HCT116 (cell line): ENCODE measurements at regions not wholly inside any gene's neighbourhood (a gene's known extent, or its start where the extent isn't known, plus 50 kb on each side); places are given as distances from the start of the nearest gene placed in this dataset.

Experiments
- ATAC-seq: fragments of 200-7000 bp; cut with Tn5 transposase; 2 replicates; pipeline ENCODE4 v1.9.1; 2020; ENCODE audit warnings: mild to moderate bottlenecking, moderate library complexity
- BruUV-seq: library from RNA; stranded (reverse); fragments of 400-500 nt; replicated peaks from 2 replicates; lab custom pipeline; 2021; lab: Mats Ljungman, UMichigan
- CTCF ChIA-PET: fragments of 300-600 bp; sonication (Branson Sonifier 250); formaldehyde crosslinking; loops from one replicate; lab custom pipeline; 2021; ENCODE audit warnings: antibody characterized with exemption; lab: Charles Lee
- POLR2A ChIA-PET: fragments of 300-600, 350-600 bp; sonication (Branson Sonifier 250); formaldehyde crosslinking; loops from one replicate; lab custom pipeline; 2021; ENCODE audit warnings: antibody characterized with exemption; lab: Charles Lee
- RAD21 ChIA-PET, 2 experiments: fragments of 300-600 bp; sonication (Branson Sonifier 250); formaldehyde crosslinking; loops; one replicate each; lab custom pipeline; 2023; ENCODE audit warnings: low total read pairs in 2 of 2; ENCODE audit not compliant: uncharacterized antibody in 2 of 2, unreplicated experiment in 2 of 2, low non-redundant PET in 1 of 2; lab: Charles Lee
- DNase-seq: peaks from one replicate; pipeline ENCODE4 v3.0.0-alpha.2; 2010; ENCODE audit warnings: low read depth, low spot score
- H2AFZ ChIP-seq: fragments of 200-600 bp; shearing (Covaris generic), sonication (generic); 2 replicates; pipeline ENCODE4 v1.6.1; 2017; ENCODE audit warnings: low read depth, mixed run types, mixed read lengths, antibody characterized with exemption, low read length; ENCODE audit not compliant: poor library complexity, severe bottlenecking
- H3K27ac ChIP-seq: 2 replicates; pipeline ENCODE4 v1.5.1; 2012; ENCODE audit warnings: low read depth, low read length
- H3K27me3 ChIP-seq: fragments of 200-600 bp; sonication (generic); 2 replicates; pipeline ENCODE4 v1.6.1; 2016; ENCODE audit warnings: mixed run types, low read length, mixed read lengths; ENCODE audit not compliant: insufficient read depth
- H3K36me3 ChIP-seq, 2 experiments: fragments of 200-500 bp in 1 of 2; fragments of 200-600 bp in 1 of 2; sonication (Bioruptor generic) in 1 of 2; sonication (generic) in 1 of 2; 2 replicates each; pipeline versions ENCODE4 v1.5.1 to v1.6.1; 2014 to 2016; ENCODE audit warnings: low read length in 2 of 2, inconsistent platforms in 1 of 2, mixed read lengths in 1 of 2, mixed run types in 1 of 2; ENCODE audit not compliant: insufficient read depth in 2 of 2, control insufficient read depth in 1 of 2
- H3K4me1 ChIP-seq, 2 experiments: fragments of 200-600 bp in 1 of 2; sonication (generic) in 1 of 2; 2 replicates each; pipeline versions ENCODE4 v1.5.1 to v1.6.1; 2012 to 2017; ENCODE audit warnings: low read length in 2 of 2, inconsistent platforms in 1 of 2, mild to moderate bottlenecking in 1 of 2, mixed read lengths in 1 of 2, mixed run types in 1 of 2, moderate library complexity in 1 of 2; ENCODE audit not compliant: insufficient read depth in 2 of 2, control insufficient read depth in 1 of 2
- H3K4me2 ChIP-seq: fragments of 200-600 bp; sonication (generic); 2 replicates; pipeline ENCODE4 v1.6.1; 2017; ENCODE audit warnings: mixed run types, low read length, mixed read lengths
- H3K4me3 ChIP-seq, 2 experiments: fragments of 200-600 bp in 1 of 2; sonication (generic) in 1 of 2; replicated peaks in 1 of 2; 2 replicates each; pipeline ENCODE4 v1.5.1; 2011 to 2016; ENCODE audit warnings: low read length in 2 of 2, control low read depth in 1 of 2, low read depth in 1 of 2, mild to moderate bottlenecking in 1 of 2, mixed read lengths in 1 of 2, mixed run types in 1 of 2
- H3K79me2 ChIP-seq: fragments of 200-600 bp; sonication (generic); 2 replicates; pipeline ENCODE4 v1.6.1; 2017; ENCODE audit warnings: mild to moderate bottlenecking, mixed run types, low read length, moderate library complexity, mixed read lengths; ENCODE audit not compliant: insufficient read depth
- H3K9ac ChIP-seq: fragments of 200-600 bp; sonication (generic); 2 replicates; pipeline ENCODE4 v1.6.1; 2016; ENCODE audit warnings: low read length, mixed read lengths
- H3K9me2 ChIP-seq: fragments of 200-600 bp; sonication (generic), shearing (Covaris generic); 2 replicates; pipeline ENCODE4 v1.6.1; 2017; ENCODE audit warnings: mixed run types, mild to moderate bottlenecking, moderate library complexity; ENCODE audit not compliant: insufficient read depth
- H3K9me3 ChIP-seq, 2 experiments: fragments of 200-500 bp in 1 of 2; fragments of 200-600 bp in 1 of 2; sonication (Bioruptor generic) in 1 of 2; sonication (generic) in 1 of 2; 2 replicates each; pipeline ENCODE4 v1.6.1; 2014 to 2017; ENCODE audit warnings: low read length in 2 of 2, mixed read lengths in 2 of 2, inconsistent platforms in 1 of 2, low read depth in 1 of 2, mild to moderate bottlenecking in 1 of 2, mixed run types in 1 of 2, moderate library complexity in 1 of 2; ENCODE audit not compliant: control insufficient read depth in 1 of 2, insufficient read depth in 1 of 2
- H4K20me1 ChIP-seq: fragments of 200-600 bp; sonication (generic), shearing (Covaris generic); 2 replicates; pipeline ENCODE4 v1.6.1; 2017; ENCODE audit warnings: mixed run types, mild to moderate bottlenecking, moderate library complexity; ENCODE audit not compliant: insufficient read depth
- CBX3 ChIP-seq: IDR thresholded peaks from 2 replicates; pipeline ENCODE4 v1.6.1; 2012; ENCODE audit warnings: low read depth
- CEBPB ChIP-seq: IDR thresholded peaks from 2 replicates; pipeline ENCODE4 v1.6.1; 2012; ENCODE audit warnings: low read depth
- JUND ChIP-seq: IDR thresholded peaks from 2 replicates; pipeline ENCODE4 v1.6.1; 2012
- POLR2AphosphoS5 ChIP-seq: IDR thresholded peaks from 2 replicates; pipeline ENCODE4 v1.6.1; 2011; ENCODE audit warnings: mild to moderate bottlenecking, low read depth, low read length, moderate library complexity
- SRF ChIP-seq: IDR thresholded peaks from 2 replicates; pipeline ENCODE4 v1.6.1; 2012; ENCODE audit warnings: low read depth
- TCF7L2 ChIP-seq: IDR thresholded peaks from 2 replicates; pipeline ENCODE4 v1.7.0; 2011; ENCODE audit warnings: borderline replicate concordance, inconsistent platforms; ENCODE audit not compliant: insufficient read depth, insufficient read length; ENCODE audit errors: extremely low read depth
- ZFX ChIP-seq: fragments of 450-650 bp; IDR thresholded peaks from 2 replicates; pipeline ENCODE4 v1.6.1; 2017
- intact Hi-C: fragments of 100-400 bp; cut with micrococcal nuclease; formaldehyde crosslinking; loops from 2 replicates; pipeline ENCODE4 v1.10.0; 2022
- TF ChIP-seq, protein P1 (sequence below): IDR thresholded peaks from 2 replicates; pipeline ENCODE4 v1.6.1; 2011; ENCODE audit warnings: mild to moderate bottlenecking, low read length, moderate library complexity; ENCODE audit not compliant: insufficient replicate concordance; ENCODE audit errors: extremely low read depth

DNA sequence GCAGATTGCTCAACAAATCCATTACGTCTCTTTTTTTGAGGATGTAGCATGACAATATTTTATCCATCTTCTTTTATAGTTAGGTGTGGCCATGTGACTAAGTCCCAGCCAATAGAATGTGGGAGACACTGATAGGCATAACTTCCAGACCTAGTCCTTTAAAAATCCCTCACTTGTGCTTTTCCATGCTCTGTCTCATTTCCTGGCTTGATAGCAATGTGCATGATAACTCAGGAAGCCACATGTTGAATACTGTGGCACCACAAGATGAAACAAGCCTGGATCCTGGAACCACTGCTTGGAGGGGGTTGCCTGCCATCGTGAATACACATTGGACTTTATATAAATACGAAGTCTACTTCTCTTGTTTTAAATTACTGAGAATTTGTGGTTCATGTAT lies 184.0 kb upstream of the NEIL3 start (continued):
- no peak for TF ChIP-seq CBX3

DNA sequence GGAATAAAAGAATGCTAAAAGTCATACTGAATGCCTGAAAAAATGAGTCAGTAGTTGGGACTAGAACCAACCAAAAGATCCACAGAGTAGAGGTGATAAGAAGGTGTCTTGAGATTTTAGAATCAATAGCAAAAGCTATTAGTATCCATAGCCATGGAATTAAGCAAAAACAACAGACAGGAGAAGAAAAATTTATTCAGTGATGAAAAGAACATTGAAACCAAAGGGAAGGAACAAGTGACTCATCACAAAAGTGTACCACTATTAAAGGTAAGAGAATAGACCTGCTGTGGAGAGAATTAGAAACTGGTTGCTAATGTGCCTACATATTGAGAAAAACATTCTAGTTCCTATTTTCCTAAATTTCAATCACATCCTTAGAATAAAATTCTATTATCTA lies 182.0 kb upstream of the NEIL3 start:
- H3K4me2 ChIP-seq = no peak overlapping the region
- H3K9me3 ChIP-seq = no peaks in the 10 kb centered on the region; a peak in 1 of 4 replicates
- H3K36me3 ChIP-seq = no peaks in the 10 kb centered on the region
- H3K27me3 ChIP-seq = no peaks in the 10 kb centered on the region
- H4K20me1 ChIP-seq = no peaks in the 10 kb centered on the region
- ChIA-PET POLR2A (no interaction called here), CTCF (no interaction called here), RAD21 (no interaction called here)
- no peak overlapping the region for H3K9ac ChIP-seq
- ATAC-seq (no peak), DNase-seq (no peak)
- H3K27ac ChIP-seq = no peak overlapping the region
- no peaks in the 10 kb centered on the region for H3K9me2 ChIP-seq
- no peak overlapping the region for H2AFZ ChIP-seq
- TF ChIP-seq SRF (no peak), POLR2AphosphoS5 (no peak), ZFX (no peak), CEBPB (no peak), JUND (no peak), TCF7L2 (no peak)
- TF ChIP-seq, protein P1, sequence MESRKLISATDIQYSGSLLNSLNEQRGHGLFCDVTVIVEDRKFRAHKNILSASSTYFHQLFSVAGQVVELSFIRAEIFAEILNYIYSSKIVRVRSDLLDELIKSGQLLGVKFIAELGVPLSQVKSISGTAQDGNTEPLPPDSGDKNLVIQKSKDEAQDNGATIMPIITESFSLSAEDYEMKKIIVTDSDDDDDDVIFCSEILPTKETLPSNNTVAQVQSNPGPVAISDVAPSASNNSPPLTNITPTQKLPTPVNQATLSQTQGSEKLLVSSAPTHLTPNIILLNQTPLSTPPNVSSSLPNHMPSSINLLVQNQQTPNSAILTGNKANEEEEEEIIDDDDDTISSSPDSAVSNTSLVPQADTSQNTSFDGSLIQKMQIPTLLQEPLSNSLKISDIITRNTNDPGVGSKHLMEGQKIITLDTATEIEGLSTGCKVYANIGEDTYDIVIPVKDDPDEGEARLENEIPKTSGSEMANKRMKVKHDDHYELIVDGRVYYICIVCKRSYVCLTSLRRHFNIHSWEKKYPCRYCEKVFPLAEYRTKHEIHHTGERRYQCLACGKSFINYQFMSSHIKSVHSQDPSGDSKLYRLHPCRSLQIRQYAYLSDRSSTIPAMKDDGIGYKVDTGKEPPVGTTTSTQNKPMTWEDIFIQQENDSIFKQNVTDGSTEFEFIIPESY = no peak
- H3K4me1 ChIP-seq = peaks cover 0 to 3% of the 10 kb centered on the region in 2 experiments; a peak in 1 of 4 replicates
- no TSS peak for BruUV-seq
- H3K4me3 ChIP-seq = no peak overlapping the region
- no peaks in the 10 kb centered on the region for H3K79me2 ChIP-seq
- intact Hi-C loops = no loop called here

DNA sequence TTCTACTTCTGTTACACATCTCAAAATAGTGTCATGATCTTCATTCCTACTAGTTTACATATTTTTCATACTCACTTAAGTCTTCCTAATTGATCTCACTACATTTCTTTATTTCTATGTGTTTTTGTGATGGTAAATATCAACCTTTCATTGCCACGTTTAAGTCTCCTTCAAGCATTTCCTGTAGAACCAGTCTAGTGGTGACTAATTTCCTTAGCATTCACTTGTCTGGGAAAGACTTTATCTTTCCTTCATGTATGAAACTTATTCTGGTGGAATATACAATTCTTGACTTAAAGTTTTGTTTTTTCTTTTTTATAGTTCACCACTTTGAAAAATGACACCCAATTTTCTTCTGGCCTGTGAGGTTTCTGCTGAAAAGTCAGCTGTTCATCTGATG lies 181.4 kb upstream of the NEIL3 start:
- Histone ChIP-seq H3K36me3 (no peaks in the 10 kb centered on the region), H3K9ac (no peak overlapping the region), H3K4me1 (peaks cover 0 to 3% of the 10 kb centered on the region in 2 experiments; a peak in 1 of 4 replicates), H2AFZ (no peak overlapping the region)
- no peak for DNase-seq
- BruUV-seq = no TSS peak
- ChIA-PET RAD21 (no interaction called here), POLR2A (no interaction called here)
- intact Hi-C loops = no loop called here
- TF ChIP-seq JUND = 0 out of 2 replicates have a peak, but pooled peaks have one; percentile 16
- TF ChIP-seq TCF7L2 = no peak
- TF ChIP-seq, all 23 proteins: peak for 1
- no peak overlapping the region for H3K27ac ChIP-seq
- no peak for ATAC-seq
- no peaks in the 10 kb centered on the region; a peak in 1 of 4 replicates for H3K9me3 ChIP-seq
- no peaks in the 10 kb centered on the region for H3K79me2 ChIP-seq
- CTCF ChIA-PET = no interaction called here
- H3K4me2 ChIP-seq = no peak overlapping the region
- H3K27me3 ChIP-seq = no peaks in the 10 kb centered on the region
- H3K4me3 ChIP-seq = no peak overlapping the region
- no peaks in the 10 kb centered on the region for H3K9me2 ChIP-seq
- H4K20me1 ChIP-seq = no peaks in the 10 kb centered on the region
